ENCODE measurements at regions not wholly inside any gene's neighbourhood (a gene's known extent, or its start where the extent isn't known, plus 50 kb on each side); places are given as distances from the start of the nearest gene placed in this dataset.

- TF ChIP-seq CTCF (IDR thresholded peaks at IDR 0.05) (no peak), POLR2AphosphoS5 (IDR thresholded peaks at IDR 0.05) (no peak)
Measured at GRCh38 chr4:122005064-122005755, 53.4 kb upstream of the TRPC3 start.

All from gastroesophageal sphincter (tissue), 3 donors.